ENCODE measurements at regions not wholly inside any gene's neighbourhood (a gene's known extent, or its start where the extent isn't known, plus 50 kb on each side); places are given as distances from the start of the nearest gene placed in this dataset.

GRCh38 chr22:44639891-44640617 lies 62.0 kb upstream of the PRR5 start:
- no peak overlapping the region for H3K9ac ChIP-seq (ENCODE audit: low read length)
- RAD21 ChIA-PET (ENCODE audit: low non-redundant PET in 1 of 2, low total read pairs in 2 of 2, uncharacterized antibody in 2 of 2, unreplicated experiment in 2 of 2): no interaction called here
- no peaks in the 10 kb centered on the region for H3K36me3 ChIP-seq (ENCODE audit: control insufficient read depth in 1 of 2, insufficient read depth in 2 of 2, low read length in 2 of 2)
- CTCF ChIA-PET: no interaction called here
- H3K4me3 ChIP-seq (replicated peaks in 1 of 2; ENCODE audit: low read depth in 1 of 2, low read length in 2 of 2): no peak overlapping the region
- no peaks in the 10 kb centered on the region for H3K9me2 ChIP-seq (ENCODE audit: insufficient read depth)
- intact Hi-C loops (cut with micrococcal nuclease): no loop called here
- H3K27ac ChIP-seq (ENCODE audit: low read depth, low read length): no peak overlapping the region
- no peaks in the 10 kb centered on the region for H4K20me1 ChIP-seq (ENCODE audit: insufficient read depth)
- DNase-seq (ENCODE audit: low read depth, low spot score) (no peak), ATAC-seq (no peak)
- H3K9me3 ChIP-seq (ENCODE audit: control insufficient read depth in 1 of 2, insufficient read depth in 1 of 2, low read depth in 1 of 2, low read length in 2 of 2): no peaks in the 10 kb centered on the region
- 0 out of 2 replicates have a peak, but pooled peaks cover 5% of the 10 kb centered on the region for H3K27me3 ChIP-seq (ENCODE audit: insufficient read depth, low read length)
- H3K4me1 ChIP-seq (ENCODE audit: control insufficient read depth in 1 of 2, insufficient read depth in 2 of 2, low read length in 2 of 2): no peaks in the 10 kb centered on the region; a peak in 1 of 4 replicates
- H2AFZ ChIP-seq (ENCODE audit: low read depth, low read length, poor library complexity, severe bottlenecking): no peak overlapping the region
- H3K79me2 ChIP-seq (ENCODE audit: insufficient read depth, low read length): no peaks in the 10 kb centered on the region
- H3K4me2 ChIP-seq (ENCODE audit: low read length): no peak overlapping the region
- no TSS peak for BruUV-seq (replicated peaks)
- POLR2A ChIA-PET: no interaction called here
- TF ChIP-seq SP1 (IDR thresholded peaks at IDR 0.05; ENCODE audit: low read depth) (no peak), EZH2phosphoT487 (IDR thresholded peaks at IDR 0.05; ENCODE audit: borderline replicate concordance) (no peak), ATF3 (IDR thresholded peaks at IDR 0.05) (no peak), REST (IDR thresholded peaks at IDR 0.05; ENCODE audit: low read depth) (no peak), ZFX (IDR thresholded peaks at IDR 0.05) (no peak), SRF (IDR thresholded peaks at IDR 0.05; ENCODE audit: low read depth) (no peak), EGR1 (IDR thresholded peaks at IDR 0.05; ENCODE audit: low read depth) (no peak), ELF1 (IDR thresholded peaks at IDR 0.05; ENCODE audit: borderline replicate concordance, low read depth) (no peak), ZBTB33 (IDR thresholded peaks at IDR 0.05; ENCODE audit: extremely low read depth, insufficient replicate concordance, low read length) (no peak), RAD21 (IDR thresholded peaks at IDR 0.05; ENCODE audit: low read depth) (no peak), CEBPB (IDR thresholded peaks at IDR 0.05; ENCODE audit: low read depth) (no peak), MAX (IDR thresholded peaks at IDR 0.05) (no peak), YY1 (IDR thresholded peaks at IDR 0.05; ENCODE audit: extremely low read depth, insufficient replicate concordance, low read depth, low read length) (no peak), SIN3A (IDR thresholded peaks at IDR 0.05; ENCODE audit: low read depth) (no peak), CBX3 (IDR thresholded peaks at IDR 0.05; ENCODE audit: low read depth) (no peak), EZH2 (IDR thresholded peaks at IDR 0.05) (no peak), CTCF (IDR thresholded peaks at IDR 0.05 in 2 of 3, conservative IDR thresholded peaks at IDR 0.05 in 1 of 3; ENCODE audit: borderline replicate concordance in 1 of 3, insufficient read depth in 1 of 3, low read depth in 2 of 3, low read length in 2 of 3) (no peak), POLR2A (IDR thresholded peaks at IDR 0.05; ENCODE audit: borderline replicate concordance, extremely low read depth, insufficient read depth, insufficient read length) (no peak), ZNF274 (IDR thresholded peaks at IDR 0.05; ENCODE audit: low read depth, low read length) (no peak), JUND (IDR thresholded peaks at IDR 0.05) (no peak)
